WTC11 (cell line): ENCODE measurements at regions not wholly inside any gene's neighbourhood (a gene's known extent, or its start where the extent isn't known, plus 50 kb on each side); places are given as distances from the start of the nearest gene placed in this dataset.

ENCODE experiments used
- ATAC-seq: fragments of 200-7000 bp; cut with Tn5 transposase; 2 replicates; pipeline ENCODE4 v1.10.0; 2021; ENCODE audit warnings: mild to moderate bottlenecking, moderate library complexity
- CTCF ChIA-PET: fragments of 300-600 bp; sonication (Branson Sonifier 250); formaldehyde crosslinking; loops from one replicate; lab custom pipeline; 2021; ENCODE audit warnings: antibody characterized with exemption; lab: Charles Lee
- POLR2A ChIA-PET: fragments of 350-600 bp; sonication (Branson Sonifier 250); formaldehyde crosslinking; loops from one replicate; lab custom pipeline; 2021; ENCODE audit warnings: antibody characterized with exemption; lab: Charles Lee
- DNase-seq: peaks from one replicate; pipeline ENCODE4 v3.0.0; 2021; ENCODE audit warnings: low spot score
- H3K27ac Mint-ChIP-seq: 2 replicates; pipeline ENCODE4 v1.8.0; 2021; ENCODE audit warnings: mixed read lengths
- H3K27me3 Mint-ChIP-seq: 2 replicates; pipeline ENCODE4 v1.8.0; 2021; ENCODE audit warnings: low read depth, mild to moderate bottlenecking, moderate library complexity, mixed read lengths
- H3K36me3 Mint-ChIP-seq: 2 replicates; pipeline ENCODE4 v1.8.0; 2021; ENCODE audit warnings: mixed read lengths
- H3K4me1 Mint-ChIP-seq: 2 replicates; pipeline ENCODE4 v1.8.0; 2022; ENCODE audit warnings: mixed read lengths
- H3K4me3 Mint-ChIP-seq: 2 replicates; pipeline ENCODE4 v1.8.0; 2021; ENCODE audit warnings: mild to moderate bottlenecking, moderate library complexity, mixed read lengths
- H3K9me3 Mint-ChIP-seq: 2 replicates; pipeline ENCODE4 v1.8.0; 2021; ENCODE audit warnings: mixed read lengths
- ARID4B ChIP-seq: sonication (generic); formaldehyde crosslinking; IDR thresholded peaks from 2 replicates; pipeline ENCODE4 v1.8.0; 2023; ENCODE audit warnings: missing genetic modification reagents, mild to moderate bottlenecking, borderline replicate concordance
- CBFB ChIP-seq: sonication (generic); formaldehyde crosslinking; IDR thresholded peaks from 2 replicates; pipeline ENCODE4 v1.8.1; 2022; ENCODE audit warnings: mild to moderate bottlenecking, low read depth, missing genetic modification reagents
- FOXJ3 ChIP-seq: sonication (generic); formaldehyde crosslinking; IDR thresholded peaks from 2 replicates; pipeline ENCODE4 v1.9.0; 2021; ENCODE audit warnings: missing genetic modification reagents, mild to moderate bottlenecking, borderline replicate concordance
- FOXP4 ChIP-seq: sonication (generic); formaldehyde crosslinking; IDR thresholded peaks from 2 replicates; pipeline ENCODE4 v1.8.0; 2022; ENCODE audit warnings: mild to moderate bottlenecking, missing genetic modification reagents
- GABPB1 ChIP-seq: sonication (generic); formaldehyde crosslinking; IDR thresholded peaks from 2 replicates; pipeline ENCODE4 v1.8.1; 2023; ENCODE audit warnings: mild to moderate bottlenecking, missing genetic modification reagents
- MAX ChIP-seq: sonication (generic); formaldehyde crosslinking; IDR thresholded peaks from 2 replicates; pipeline ENCODE4 v1.8.0; 2022; ENCODE audit warnings: mild to moderate bottlenecking, missing genetic modification reagents
- MLX ChIP-seq: sonication (generic); formaldehyde crosslinking; IDR thresholded peaks from 2 replicates; pipeline ENCODE4 v1.8.1; 2023; ENCODE audit warnings: mild to moderate bottlenecking, missing genetic modification reagents, moderate library complexity
- MYBL2 ChIP-seq: sonication (generic); formaldehyde crosslinking; IDR thresholded peaks from 2 replicates; pipeline ENCODE4 v1.8.1; 2023; ENCODE audit warnings: mild to moderate bottlenecking, moderate library complexity, missing genetic modification reagents
- NFE2L1 ChIP-seq: sonication (generic); formaldehyde crosslinking; IDR thresholded peaks from 2 replicates; pipeline ENCODE4 v1.8.1; 2023; ENCODE audit warnings: missing genetic modification reagents
- OVOL2 ChIP-seq: fragments of 250-450 bp; sonication (Bioruptor Pico); IDR thresholded peaks from 2 replicates; pipeline ENCODE4 v1.9.0; 2021; ENCODE audit warnings: mild to moderate bottlenecking, borderline replicate concordance
- SMAD4 ChIP-seq: sonication (generic); formaldehyde crosslinking; IDR thresholded peaks from 2 replicates; pipeline ENCODE4 v1.8.0; 2022; ENCODE audit warnings: mild to moderate bottlenecking, missing genetic modification reagents
- TCF7 ChIP-seq: sonication (generic); formaldehyde crosslinking; IDR thresholded peaks from 2 replicates; pipeline ENCODE4 v1.8.0; 2022; ENCODE audit warnings: mild to moderate bottlenecking, low read depth, missing genetic modification reagents, moderate library complexity
- ZBTB43 ChIP-seq: sonication (generic); formaldehyde crosslinking; IDR thresholded peaks from 2 replicates; pipeline ENCODE4 v1.8.1; 2023; ENCODE audit warnings: mild to moderate bottlenecking, missing genetic modification reagents
- ZNF121 ChIP-seq: sonication (generic); formaldehyde crosslinking; IDR thresholded peaks from 2 replicates; pipeline ENCODE4 v1.8.0; 2023; ENCODE audit warnings: missing genetic modification reagents
- ZNF263 ChIP-seq: sonication (generic); formaldehyde crosslinking; IDR thresholded peaks from 2 replicates; pipeline ENCODE4 v1.8.1; 2022; ENCODE audit warnings: low read depth, mild to moderate bottlenecking, moderate library complexity, missing genetic modification reagents
- ZNF281 ChIP-seq: sonication (generic); formaldehyde crosslinking; IDR thresholded peaks from 2 replicates; pipeline ENCODE4 v1.8.0; 2023; ENCODE audit warnings: mild to moderate bottlenecking, missing genetic modification reagents
- ZNF416 ChIP-seq: fragments of 250-450 bp; sonication (Bioruptor Pico); IDR thresholded peaks from 2 replicates; pipeline ENCODE4 v1.9.0; 2021; ENCODE audit warnings: mild to moderate bottlenecking, inconsistent platforms
- TF ChIP-seq, protein P1 (sequence below): fragments of 250-450 bp; sonication (Bioruptor Pico); IDR thresholded peaks from 2 replicates; pipeline ENCODE4 v1.9.0; 2021; ENCODE audit warnings: moderate library complexity, mild to moderate bottlenecking, inconsistent platforms, borderline replicate concordance
- TF ChIP-seq, protein P2 (sequence below): fragments of 250-450 bp; sonication (Bioruptor Pico); IDR thresholded peaks from 2 replicates; pipeline ENCODE4 v2.1.2; 2022; ENCODE audit warnings: mild to moderate bottlenecking, moderate library complexity

DNA sequence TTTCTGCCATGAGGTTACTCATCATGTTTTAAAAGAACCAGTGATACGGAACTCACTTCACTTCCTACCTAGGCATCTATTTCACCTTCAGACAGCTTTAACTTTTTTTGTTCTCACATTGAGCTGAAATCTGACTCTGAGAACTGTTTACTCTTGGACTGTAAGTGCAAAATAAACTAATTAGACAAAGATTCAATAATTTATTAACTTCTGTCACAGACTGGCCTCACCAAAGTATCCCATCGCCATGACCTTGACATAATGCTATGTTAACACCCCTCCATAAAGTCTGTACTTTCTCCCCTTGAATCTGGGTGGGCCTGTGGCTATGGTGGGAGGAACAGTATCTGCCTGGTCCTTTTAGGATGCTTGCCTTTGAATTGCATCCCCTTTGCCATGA is 448.1 kb downstream of the CBLN4 start:
- DNase-seq, result no peak
- H3K27me3 Mint-ChIP-seq, result peaks cover 5% of the 10 kb centered on the region; the same call in 1 of the 2 replicates
- ChIA-PET POLR2A (no interaction called here), CTCF (no interaction called here)
- peaks cover 62% of the 10 kb centered on the region for H3K9me3 Mint-ChIP-seq
- TF ChIP-seq, protein P1, sequence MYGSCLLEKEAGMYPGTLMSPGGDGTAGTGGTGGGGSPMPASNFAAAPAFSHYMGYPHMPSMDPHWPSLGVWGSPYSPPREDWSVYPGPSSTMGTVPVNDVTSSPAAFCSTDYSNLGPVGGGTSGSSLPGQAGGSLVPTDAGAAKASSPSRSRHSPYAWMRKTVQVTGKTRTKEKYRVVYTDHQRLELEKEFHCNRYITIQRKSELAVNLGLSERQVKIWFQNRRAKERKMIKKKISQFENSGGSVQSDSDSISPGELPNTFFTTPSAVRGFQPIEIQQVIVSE (CRISPR knock-in tag), result no peak
- TF ChIP-seq CBFB, result no peak
- no peak for TF ChIP-seq ZNF263 (CRISPR knock-in tag)
- no peak for TF ChIP-seq ZBTB43 (CRISPR knock-in tag)
- TF ChIP-seq NFE2L1 (CRISPR knock-in tag), result no peak
- TF ChIP-seq TCF7, result no peak
- TF ChIP-seq ARID4B (CRISPR knock-in tag), result no peak
- TF ChIP-seq ZNF281, result no peak
- TF ChIP-seq ZNF416 (CRISPR knock-in tag), result no peak
- no peak for TF ChIP-seq MLX (CRISPR knock-in tag)
- TF ChIP-seq MAX, result no peak
- TF ChIP-seq SMAD4 (CRISPR knock-in tag), result no peak
- H3K27ac Mint-ChIP-seq, result no peak overlapping the region
- H3K36me3 Mint-ChIP-seq, result peaks cover 66% of the 10 kb centered on the region
- H3K4me1 Mint-ChIP-seq, result no peaks in the 10 kb centered on the region
- no peak for ATAC-seq
- H3K4me3 Mint-ChIP-seq, result no peak overlapping the region

GRCh38 chr20:55555075-55555650 is 450.2 kb downstream of the CBLN4 start:
- H3K27ac Mint-ChIP-seq, result no peak overlapping the region
- H3K4me1 Mint-ChIP-seq, result no peaks in the 10 kb centered on the region
- DNase-seq (no peak), ATAC-seq (no peak)
- peaks cover 69% of the 10 kb centered on the region for H3K36me3 Mint-ChIP-seq
- H3K4me3 Mint-ChIP-seq, result no peak overlapping the region
- TF ChIP-seq MYBL2 (CRISPR knock-in tag) (no peak), OVOL2 (CRISPR knock-in tag) (no peak), ZNF121 (CRISPR knock-in tag) (no peak), GABPB1 (CRISPR knock-in tag) (no peak), FOXJ3 (CRISPR knock-in tag) (no peak), FOXP4 (CRISPR knock-in tag) (no peak)
- TF ChIP-seq, protein P2, sequence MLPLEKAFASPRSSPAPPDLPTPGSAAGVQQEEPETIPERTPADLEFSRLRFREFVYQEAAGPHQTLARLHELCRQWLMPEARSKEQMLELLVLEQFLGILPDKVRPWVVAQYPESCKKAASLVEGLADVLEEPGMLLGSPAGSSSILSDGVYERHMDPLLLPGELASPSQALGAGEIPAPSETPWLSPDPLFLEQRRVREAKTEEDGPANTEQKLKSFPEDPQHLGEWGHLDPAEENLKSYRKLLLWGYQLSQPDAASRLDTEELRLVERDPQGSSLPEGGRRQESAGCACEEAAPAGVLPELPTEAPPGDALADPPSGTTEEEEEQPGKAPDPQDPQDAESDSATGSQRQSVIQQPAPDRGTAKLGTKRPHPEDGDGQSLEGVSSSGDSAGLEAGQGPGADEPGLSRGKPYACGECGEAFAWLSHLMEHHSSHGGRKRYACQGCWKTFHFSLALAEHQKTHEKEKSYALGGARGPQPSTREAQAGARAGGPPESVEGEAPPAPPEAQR (CRISPR knock-in tag), result no peak
- ChIA-PET CTCF (no interaction called here), POLR2A (no interaction called here)
- H3K9me3 Mint-ChIP-seq, result peaks cover 65% of the 10 kb centered on the region
- peaks cover 5% of the 10 kb centered on the region; the same call in 1 of the 2 replicates for H3K27me3 Mint-ChIP-seq
